ENCODE measurements at regions not wholly inside any gene's neighbourhood (a gene's known extent, or its start where the extent isn't known, plus 50 kb on each side); places are given as distances from the start of the nearest gene placed in this dataset.

DNA sequence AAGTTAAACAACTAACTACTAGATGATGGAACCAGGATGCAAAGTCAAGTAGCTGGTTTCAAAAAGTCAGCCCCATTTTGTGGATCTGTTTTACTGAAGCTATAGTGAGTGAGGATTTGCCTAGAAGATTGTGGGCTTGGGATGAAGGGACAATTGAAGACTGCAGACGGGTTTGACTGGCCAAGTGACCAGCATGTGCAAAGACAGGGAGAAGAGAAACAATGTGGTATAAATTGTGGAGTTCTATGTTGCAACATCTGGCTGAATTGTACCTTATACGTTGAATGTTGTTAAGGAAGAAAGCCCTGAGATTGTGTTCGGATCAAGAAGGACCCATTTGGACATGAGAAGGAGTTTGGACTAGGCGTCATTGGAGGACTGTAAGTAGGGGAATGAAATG lies 101.8 kb downstream of the MAT2B start:
- no peak overlapping the region for H3K4me3 ChIP-seq (ENCODE audit: control insufficient read depth, low read depth, low read length)
- no peak for DNase-seq (ENCODE audit: low read depth)
- TF ChIP-seq, protein P1, sequence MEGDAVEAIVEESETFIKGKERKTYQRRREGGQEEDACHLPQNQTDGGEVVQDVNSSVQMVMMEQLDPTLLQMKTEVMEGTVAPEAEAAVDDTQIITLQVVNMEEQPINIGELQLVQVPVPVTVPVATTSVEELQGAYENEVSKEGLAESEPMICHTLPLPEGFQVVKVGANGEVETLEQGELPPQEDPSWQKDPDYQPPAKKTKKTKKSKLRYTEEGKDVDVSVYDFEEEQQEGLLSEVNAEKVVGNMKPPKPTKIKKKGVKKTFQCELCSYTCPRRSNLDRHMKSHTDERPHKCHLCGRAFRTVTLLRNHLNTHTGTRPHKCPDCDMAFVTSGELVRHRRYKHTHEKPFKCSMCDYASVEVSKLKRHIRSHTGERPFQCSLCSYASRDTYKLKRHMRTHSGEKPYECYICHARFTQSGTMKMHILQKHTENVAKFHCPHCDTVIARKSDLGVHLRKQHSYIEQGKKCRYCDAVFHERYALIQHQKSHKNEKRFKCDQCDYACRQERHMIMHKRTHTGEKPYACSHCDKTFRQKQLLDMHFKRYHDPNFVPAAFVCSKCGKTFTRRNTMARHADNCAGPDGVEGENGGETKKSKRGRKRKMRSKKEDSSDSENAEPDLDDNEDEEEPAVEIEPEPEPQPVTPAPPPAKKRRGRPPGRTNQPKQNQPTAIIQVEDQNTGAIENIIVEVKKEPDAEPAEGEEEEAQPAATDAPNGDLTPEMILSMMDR (conservative IDR thresholded peaks at IDR 0.05; ENCODE audit: control insufficient read depth, insufficient read depth, low read depth, low read length): no peak

DNA sequence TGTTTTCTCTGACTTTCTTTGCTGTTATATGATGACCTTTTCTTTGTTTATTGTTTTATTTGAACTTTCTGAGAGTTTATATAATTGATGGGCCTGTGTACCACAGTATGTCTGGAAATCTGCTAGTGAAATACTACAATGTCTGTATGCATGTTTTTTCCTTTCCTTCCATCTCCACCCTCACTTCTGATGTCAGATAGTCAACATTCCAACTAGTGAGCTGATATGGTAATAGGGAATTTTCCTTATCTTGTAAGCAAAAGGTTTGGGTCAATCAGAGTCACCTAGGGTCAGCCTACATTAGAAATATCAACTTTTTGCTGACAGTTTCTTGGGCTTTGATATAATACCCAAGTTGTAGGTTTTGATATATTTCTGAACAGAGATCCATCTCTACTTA lies 103.2 kb downstream of the MAT2B start:
- TF ChIP-seq, protein P1 (conservative IDR thresholded peaks at IDR 0.05; ENCODE audit: control insufficient read depth, insufficient read depth, low read depth, low read length): no peak
- DNase-seq (ENCODE audit: low read depth): no peak
- H3K4me3 ChIP-seq (ENCODE audit: control insufficient read depth, low read depth, low read length): no peak overlapping the region

DNA sequence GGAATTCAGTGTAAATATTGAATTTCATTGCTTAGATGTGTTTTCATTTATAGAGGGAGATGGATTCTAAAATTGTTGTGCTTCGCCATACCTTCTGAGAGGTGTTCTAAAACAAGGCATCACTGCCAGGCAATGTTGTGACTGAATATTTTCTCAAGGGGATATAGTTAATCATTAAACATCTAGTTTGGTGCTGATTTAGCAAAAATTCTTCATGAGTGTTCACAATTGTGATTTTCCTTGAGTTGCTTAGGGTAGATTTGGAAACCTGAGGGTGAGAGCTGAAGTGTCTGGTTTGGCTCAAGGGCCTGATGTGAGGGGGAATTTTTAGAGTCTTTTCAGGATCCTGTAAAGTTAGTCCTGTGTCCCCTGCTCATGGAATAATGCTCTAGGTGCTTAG lies 104.5 kb downstream of the MAT2B start:
- no peak for DNase-seq (ENCODE audit: low read depth)
- H3K4me3 ChIP-seq (ENCODE audit: control insufficient read depth, low read depth, low read length): no peak overlapping the region
- TF ChIP-seq, protein P1 (conservative IDR thresholded peaks at IDR 0.05; ENCODE audit: control insufficient read depth, insufficient read depth, low read depth, low read length): no peak

DNA sequence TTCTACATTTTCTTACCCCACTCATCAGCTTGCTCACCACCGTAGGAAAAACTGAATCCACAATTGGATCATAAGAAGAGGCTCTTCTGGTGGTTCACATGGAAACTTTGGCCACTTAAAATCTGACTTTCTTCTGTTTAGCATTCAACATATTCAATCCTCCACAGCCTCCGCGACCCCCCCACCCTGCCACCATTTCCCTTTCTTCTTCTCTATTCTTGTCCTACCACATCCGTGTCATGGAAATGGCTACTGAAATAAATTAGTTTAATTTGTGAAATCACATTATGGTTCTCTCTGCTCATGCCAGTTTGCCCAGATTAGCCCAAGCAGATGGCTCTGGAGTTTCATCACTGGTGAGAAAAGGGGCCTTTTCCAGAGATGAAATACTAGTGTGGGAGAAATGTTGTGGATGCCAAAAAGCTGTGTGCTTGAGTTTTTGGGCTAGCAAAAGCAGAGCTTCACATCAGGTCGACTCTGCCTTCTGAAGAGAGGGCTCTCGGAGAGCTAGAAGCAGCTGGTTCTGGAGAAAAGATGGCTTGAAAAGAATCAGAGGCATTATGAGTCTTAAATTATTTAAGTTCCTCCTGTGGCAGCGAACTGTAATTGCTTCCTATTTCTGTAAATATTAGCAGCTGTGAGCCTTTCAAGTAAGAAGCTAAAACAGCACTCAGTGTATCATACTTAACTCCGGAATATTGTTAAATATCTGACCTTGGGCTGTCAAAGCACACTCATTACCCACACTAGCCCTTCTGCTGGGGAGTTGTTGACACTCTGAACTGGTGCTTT lies 107.1 kb downstream of the MAT2B start:
- DNase-seq (ENCODE audit: low read depth): no peak
- no peak overlapping the region for H3K4me3 ChIP-seq (ENCODE audit: control insufficient read depth, low read depth, low read length)
- TF ChIP-seq, protein P1 (conservative IDR thresholded peaks at IDR 0.05; ENCODE audit: control insufficient read depth, insufficient read depth, low read depth, low read length): no peak

DNA sequence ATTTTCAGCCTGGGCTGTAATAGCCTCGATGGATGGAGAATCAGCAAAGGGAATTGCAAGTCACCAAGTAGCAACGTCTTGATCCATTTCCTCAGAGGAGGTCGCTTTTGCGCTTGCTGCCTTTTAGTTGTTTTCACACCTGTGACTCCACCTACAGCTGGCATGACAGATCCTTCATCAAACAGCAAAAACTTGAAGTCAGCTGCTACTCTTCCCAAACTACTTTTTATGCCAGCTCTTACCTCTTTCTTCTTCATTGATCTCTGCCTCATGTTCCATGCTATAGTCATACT lies 107.7 kb downstream of the MAT2B start:
- no peak overlapping the region for H3K4me3 ChIP-seq (ENCODE audit: control insufficient read depth, low read depth, low read length)
- DNase-seq (ENCODE audit: low read depth): no peak
- TF ChIP-seq, protein P1 (conservative IDR thresholded peaks at IDR 0.05; ENCODE audit: control insufficient read depth, insufficient read depth, low read depth, low read length): no peak

DNA sequence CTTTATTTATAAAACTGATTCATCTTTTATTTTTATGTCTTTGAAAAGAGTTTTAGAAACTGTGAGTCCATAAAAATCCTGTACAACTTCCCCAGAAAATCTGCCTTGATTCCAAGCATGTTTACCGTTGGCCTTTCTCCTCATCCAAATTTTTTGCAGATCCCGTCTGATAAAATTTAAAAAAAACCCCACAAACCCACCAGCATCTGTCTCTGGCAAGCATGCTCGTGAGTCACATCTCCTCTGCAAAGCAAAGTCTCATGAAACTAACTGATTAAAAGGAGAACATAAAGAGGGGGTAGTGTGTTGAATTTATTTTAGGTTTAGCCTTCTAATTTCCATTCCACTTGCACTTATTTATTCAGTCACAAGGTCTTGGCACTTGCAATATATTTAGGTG lies 109.4 kb downstream of the MAT2B start:
- peak; percentile 22 for DNase-seq (ENCODE audit: low read depth)
- TF ChIP-seq, protein P1 (conservative IDR thresholded peaks at IDR 0.05; ENCODE audit: control insufficient read depth, insufficient read depth, low read depth, low read length): no peak
- no peak overlapping the region for H3K4me3 ChIP-seq (ENCODE audit: control insufficient read depth, low read depth, low read length)
